ENCODE measurements at regions not wholly inside any gene's neighbourhood (a gene's known extent, or its start where the extent isn't known, plus 50 kb on each side); places are given as distances from the start of the nearest gene placed in this dataset.

GRCh38 chr1:229070168-229070567 is 200.7 kb upstream of the RAB4A start:
- TF ChIP-seq CTCF (IDR thresholded peaks at IDR 0.05; ENCODE audit: poor library complexity) (no peak), EZH2 (IDR thresholded peaks at IDR 0.05; ENCODE audit: borderline replicate concordance) (no peak), EZH2phosphoT487 (IDR thresholded peaks at IDR 0.05; ENCODE audit: low read depth, severe bottlenecking, unreplicated experiment) (no peak)

Data from hepatocyte (in vitro differentiated cells).